WTC11 (cell line): ENCODE measurements at regions not wholly inside any gene's neighbourhood (a gene's known extent, or its start where the extent isn't known, plus 50 kb on each side); places are given as distances from the start of the nearest gene placed in this dataset.

Experiments used
- ATAC-seq: fragments of 200-7000 bp; cut with Tn5 transposase; 2 replicates; pipeline ENCODE4 v1.10.0; 2021; ENCODE audit warnings: mild to moderate bottlenecking, moderate library complexity
- CTCF ChIA-PET: fragments of 300-600 bp; sonication (Branson Sonifier 250); formaldehyde crosslinking; loops from one replicate; lab custom pipeline; 2021; ENCODE audit warnings: antibody characterized with exemption; lab: Charles Lee
- POLR2A ChIA-PET: fragments of 350-600 bp; sonication (Branson Sonifier 250); formaldehyde crosslinking; loops from one replicate; lab custom pipeline; 2021; ENCODE audit warnings: antibody characterized with exemption; lab: Charles Lee
- DNase-seq: peaks from one replicate; pipeline ENCODE4 v3.0.0; 2021; ENCODE audit warnings: low spot score
- H3K27ac Mint-ChIP-seq: 2 replicates; pipeline ENCODE4 v1.8.0; 2021; ENCODE audit warnings: mixed read lengths
- H3K27me3 Mint-ChIP-seq: 2 replicates; pipeline ENCODE4 v1.8.0; 2021; ENCODE audit warnings: low read depth, mild to moderate bottlenecking, moderate library complexity, mixed read lengths
- H3K36me3 Mint-ChIP-seq: 2 replicates; pipeline ENCODE4 v1.8.0; 2021; ENCODE audit warnings: mixed read lengths
- H3K4me1 Mint-ChIP-seq: 2 replicates; pipeline ENCODE4 v1.8.0; 2022; ENCODE audit warnings: mixed read lengths
- H3K4me3 Mint-ChIP-seq: 2 replicates; pipeline ENCODE4 v1.8.0; 2021; ENCODE audit warnings: mild to moderate bottlenecking, moderate library complexity, mixed read lengths
- H3K9me3 Mint-ChIP-seq: 2 replicates; pipeline ENCODE4 v1.8.0; 2021; ENCODE audit warnings: mixed read lengths
- CBFB ChIP-seq: sonication (generic); formaldehyde crosslinking; IDR thresholded peaks from 2 replicates; pipeline ENCODE4 v1.8.1; 2022; ENCODE audit warnings: mild to moderate bottlenecking, low read depth, missing genetic modification reagents
- CREM ChIP-seq: sonication (generic); formaldehyde crosslinking; IDR thresholded peaks from 2 replicates; pipeline ENCODE4 v1.8.1; 2022; ENCODE audit warnings: mild to moderate bottlenecking, missing genetic modification reagents, moderate library complexity
- E2F1 ChIP-seq: sonication (generic); formaldehyde crosslinking; IDR thresholded peaks from 2 replicates; pipeline ENCODE4 v1.8.0; 2022; ENCODE audit warnings: mild to moderate bottlenecking, missing genetic modification reagents
- ERG ChIP-seq: fragments of 250-450 bp; sonication (Bioruptor Pico); IDR thresholded peaks from 2 replicates; pipeline ENCODE4 v1.8.0; 2021; ENCODE audit warnings: mild to moderate bottlenecking
- GABPB1 ChIP-seq: sonication (generic); formaldehyde crosslinking; IDR thresholded peaks from 2 replicates; pipeline ENCODE4 v1.8.1; 2023; ENCODE audit warnings: mild to moderate bottlenecking, missing genetic modification reagents
- GRHL2 ChIP-seq: fragments of 250-450 bp; sonication (Bioruptor Pico); IDR thresholded peaks from 2 replicates; pipeline ENCODE4 v1.8.0; 2022; ENCODE audit warnings: mild to moderate bottlenecking, moderate library complexity; ENCODE audit not compliant: insufficient replicate concordance, severe bottlenecking
- GTF2I ChIP-seq: fragments of 250-450 bp; sonication (Bioruptor Pico); conservative IDR thresholded peaks from 2 replicates; pipeline ENCODE4 v1.4.0; 2021; ENCODE audit warnings: mild to moderate bottlenecking
- HMGXB4 ChIP-seq: sonication (generic); formaldehyde crosslinking; IDR thresholded peaks from 2 replicates; pipeline ENCODE4 v1.8.1; 2023; ENCODE audit warnings: mild to moderate bottlenecking, moderate library complexity, missing genetic modification reagents
- SOX15 ChIP-seq: fragments of 250-450 bp; sonication (Bioruptor Pico); IDR thresholded peaks from 2 replicates; pipeline ENCODE4 v1.9.0; 2021; ENCODE audit warnings: mild to moderate bottlenecking
- TCF7 ChIP-seq: sonication (generic); formaldehyde crosslinking; IDR thresholded peaks from 2 replicates; pipeline ENCODE4 v1.8.0; 2022; ENCODE audit warnings: mild to moderate bottlenecking, low read depth, missing genetic modification reagents, moderate library complexity
- ZBTB21 ChIP-seq: sonication (generic); formaldehyde crosslinking; IDR thresholded peaks from 2 replicates; pipeline ENCODE4 v1.8.1; 2023; ENCODE audit warnings: mild to moderate bottlenecking, missing genetic modification reagents, borderline replicate concordance
- ZNF121 ChIP-seq: sonication (generic); formaldehyde crosslinking; IDR thresholded peaks from 2 replicates; pipeline ENCODE4 v1.8.0; 2023; ENCODE audit warnings: missing genetic modification reagents
- ZNF219 ChIP-seq: sonication (generic); formaldehyde crosslinking; IDR thresholded peaks from 2 replicates; pipeline ENCODE4 v1.8.0; 2023; ENCODE audit warnings: missing genetic modification reagents, mild to moderate bottlenecking, borderline replicate concordance
- ZNF232 ChIP-seq: sonication (generic); formaldehyde crosslinking; IDR thresholded peaks from 2 replicates; pipeline ENCODE4 v1.8.0; 2022; ENCODE audit warnings: mild to moderate bottlenecking, missing genetic modification reagents
- ZNF317 ChIP-seq: sonication (generic); formaldehyde crosslinking; IDR thresholded peaks from 2 replicates; pipeline ENCODE4 v1.8.1; 2023; ENCODE audit warnings: low read depth, mild to moderate bottlenecking, moderate library complexity, missing genetic modification reagents, borderline replicate concordance
- ZNF423 ChIP-seq: fragments of 250-450 bp; sonication (Bioruptor Pico); IDR thresholded peaks from 2 replicates; pipeline ENCODE4 v2.1.2; 2022; ENCODE audit warnings: mild to moderate bottlenecking, moderate library complexity
- ZSCAN18 ChIP-seq: fragments of 250-450 bp; sonication (Bioruptor Pico); IDR thresholded peaks from 2 replicates; pipeline ENCODE4 v2.1.2; 2022; ENCODE audit warnings: mild to moderate bottlenecking, moderate library complexity
- TF ChIP-seq, protein P1 (sequence below): sonication (generic); formaldehyde crosslinking; IDR thresholded peaks from 2 replicates; pipeline ENCODE4 v1.8.1; 2023; ENCODE audit warnings: mild to moderate bottlenecking, missing genetic modification reagents, borderline replicate concordance
- TF ChIP-seq, protein P2 (sequence below): sonication (generic); formaldehyde crosslinking; IDR thresholded peaks from 2 replicates; pipeline ENCODE4 v1.8.1; 2022; ENCODE audit warnings: missing genetic modification reagents, borderline replicate concordance
- TF ChIP-seq, protein P3 (sequence below): sonication (generic); formaldehyde crosslinking; IDR thresholded peaks from 2 replicates; pipeline ENCODE4 v1.8.1; 2023; ENCODE audit warnings: mild to moderate bottlenecking, missing genetic modification reagents

DNA sequence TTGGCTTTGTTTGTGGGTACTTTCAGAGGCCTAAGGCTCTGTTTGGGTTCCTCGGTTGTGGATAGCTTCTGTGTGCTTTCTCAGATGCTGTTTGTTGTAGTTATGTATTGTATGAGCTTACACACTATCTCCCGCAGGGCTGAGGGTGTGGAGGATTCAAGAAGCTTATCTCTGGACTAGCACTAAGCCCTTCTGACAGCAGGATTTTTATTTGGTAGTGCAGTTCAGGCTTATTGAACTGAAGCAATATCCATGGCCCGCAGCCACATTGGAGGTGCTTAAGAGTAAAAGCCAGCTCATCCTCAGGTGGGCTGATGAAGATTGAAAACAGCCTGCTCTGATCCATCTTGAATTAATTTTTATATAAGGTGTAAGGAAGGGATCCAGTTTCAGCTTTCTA, 128.2 kb downstream of the RASGEF1B start (continued):
- TF ChIP-seq ZNF423 (CRISPR knock-in tag) (no peak), CREM (CRISPR knock-in tag) (no peak), ZNF232 (CRISPR knock-in tag) (no peak), TCF7 (CRISPR knock-in tag) (no peak), E2F1 (CRISPR knock-in tag) (no peak), GRHL2 (no peak)

GRCh38 chr4:81343046-81343445, 128.0 kb upstream of the PRKG2 start:
- Mint-ChIP-seq H3K9me3 (no peaks in the 10 kb centered on the region), H3K27me3 (no peaks in the 10 kb centered on the region), H3K4me1 (peaks cover 7% of the 10 kb centered on the region), H3K4me3 (no peak overlapping the region), H3K36me3 (no peaks in the 10 kb centered on the region), H3K27ac (no peak overlapping the region)
- ChIA-PET POLR2A (no interaction called here), CTCF (interaction anchor here (1.2 kb wide), 2 partner anchors 9 to 273 kb away, joined by 3 to 4 read pairs; no protein-coding TSS in a partner anchor)
- ATAC-seq = no peak
- TF ChIP-seq ZBTB21 (CRISPR knock-in tag) (no peak), ZNF219 (no peak), E2F1 (CRISPR knock-in tag) (no peak), ZNF317 (CRISPR knock-in tag) (no peak), GTF2I (CRISPR knock-in tag) (no peak)
- TF ChIP-seq, protein P1, sequence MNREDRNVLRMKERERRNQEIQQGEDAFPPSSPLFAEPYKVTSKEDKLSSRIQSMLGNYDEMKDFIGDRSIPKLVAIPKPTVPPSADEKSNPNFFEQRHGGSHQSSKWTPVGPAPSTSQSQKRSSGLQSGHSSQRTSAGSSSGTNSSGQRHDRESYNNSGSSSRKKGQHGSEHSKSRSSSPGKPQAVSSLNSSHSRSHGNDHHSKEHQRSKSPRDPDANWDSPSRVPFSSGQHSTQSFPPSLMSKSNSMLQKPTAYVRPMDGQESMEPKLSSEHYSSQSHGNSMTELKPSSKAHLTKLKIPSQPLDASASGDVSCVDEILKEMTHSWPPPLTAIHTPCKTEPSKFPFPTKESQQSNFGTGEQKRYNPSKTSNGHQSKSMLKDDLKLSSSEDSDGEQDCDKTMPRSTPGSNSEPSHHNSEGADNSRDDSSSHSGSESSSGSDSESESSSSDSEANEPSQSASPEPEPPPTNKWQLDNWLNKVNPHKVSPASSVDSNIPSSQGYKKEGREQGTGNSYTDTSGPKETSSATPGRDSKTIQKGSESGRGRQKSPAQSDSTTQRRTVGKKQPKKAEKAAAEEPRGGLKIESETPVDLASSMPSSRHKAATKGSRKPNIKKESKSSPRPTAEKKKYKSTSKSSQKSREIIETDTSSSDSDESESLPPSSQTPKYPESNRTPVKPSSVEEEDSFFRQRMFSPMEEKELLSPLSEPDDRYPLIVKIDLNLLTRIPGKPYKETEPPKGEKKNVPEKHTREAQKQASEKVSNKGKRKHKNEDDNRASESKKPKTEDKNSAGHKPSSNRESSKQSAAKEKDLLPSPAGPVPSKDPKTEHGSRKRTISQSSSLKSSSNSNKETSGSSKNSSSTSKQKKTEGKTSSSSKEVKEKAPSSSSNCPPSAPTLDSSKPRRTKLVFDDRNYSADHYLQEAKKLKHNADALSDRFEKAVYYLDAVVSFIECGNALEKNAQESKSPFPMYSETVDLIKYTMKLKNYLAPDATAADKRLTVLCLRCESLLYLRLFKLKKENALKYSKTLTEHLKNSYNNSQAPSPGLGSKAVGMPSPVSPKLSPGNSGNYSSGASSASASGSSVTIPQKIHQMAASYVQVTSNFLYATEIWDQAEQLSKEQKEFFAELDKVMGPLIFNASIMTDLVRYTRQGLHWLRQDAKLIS = no peak
- DNase-seq = no peak

DNA sequence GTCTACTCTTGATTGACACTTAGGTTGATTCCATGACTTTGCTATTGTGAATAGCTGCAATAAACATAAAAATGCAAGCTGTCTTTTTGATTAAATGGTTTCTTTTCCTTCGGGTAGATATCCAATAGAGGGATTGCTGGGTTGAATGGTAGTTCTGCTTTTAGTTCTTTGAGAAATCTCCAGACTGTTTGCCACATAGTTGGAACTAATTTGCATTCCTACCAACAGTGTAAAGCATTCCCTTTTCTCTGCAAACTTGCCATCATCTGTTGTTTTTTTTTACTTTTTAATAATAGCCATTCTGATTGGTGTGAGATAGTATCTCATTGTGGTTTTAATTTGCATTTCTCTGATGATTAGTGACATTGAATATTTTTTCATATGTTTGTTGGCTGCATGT, 122.2 kb upstream of the PRKG2 start:
- CTCF ChIA-PET = no interaction called here
- no peaks in the 10 kb centered on the region for H3K27me3 Mint-ChIP-seq
- H3K4me3 Mint-ChIP-seq = no peak overlapping the region
- no peak overlapping the region for H3K27ac Mint-ChIP-seq
- H3K9me3 Mint-ChIP-seq = no peaks in the 10 kb centered on the region
- DNase-seq (no peak), ATAC-seq (no peak)
- peaks cover 6% of the 10 kb centered on the region for H3K4me1 Mint-ChIP-seq
- no peaks in the 10 kb centered on the region for H3K36me3 Mint-ChIP-seq
- POLR2A ChIA-PET = no interaction called here
- TF ChIP-seq GRHL2 = no peak
- no peak for TF ChIP-seq SOX15 (CRISPR knock-in tag)
- no peak for TF ChIP-seq CBFB (CRISPR knock-in tag)
- no peak for TF ChIP-seq ZNF121 (CRISPR knock-in tag)
- no peak for TF ChIP-seq ERG
- TF ChIP-seq, protein P2, sequence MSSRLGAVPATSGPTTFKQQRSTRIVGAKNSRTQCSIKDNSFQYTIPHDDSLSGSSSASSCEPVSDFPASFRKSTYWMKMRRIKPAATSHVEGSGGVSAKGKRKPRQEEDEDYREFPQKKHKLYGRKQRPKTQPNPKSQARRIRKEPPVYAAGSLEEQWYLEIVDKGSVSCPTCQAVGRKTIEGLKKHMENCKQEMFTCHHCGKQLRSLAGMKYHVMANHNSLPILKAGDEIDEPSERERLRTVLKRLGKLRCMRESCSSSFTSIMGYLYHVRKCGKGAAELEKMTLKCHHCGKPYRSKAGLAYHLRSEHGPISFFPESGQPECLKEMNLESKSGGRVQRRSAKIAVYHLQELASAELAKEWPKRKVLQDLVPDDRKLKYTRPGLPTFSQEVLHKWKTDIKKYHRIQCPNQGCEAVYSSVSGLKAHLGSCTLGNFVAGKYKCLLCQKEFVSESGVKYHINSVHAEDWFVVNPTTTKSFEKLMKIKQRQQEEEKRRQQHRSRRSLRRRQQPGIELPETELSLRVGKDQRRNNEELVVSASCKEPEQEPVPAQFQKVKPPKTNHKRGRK (CRISPR knock-in tag) = no peak
- no peak for TF ChIP-seq GABPB1 (CRISPR knock-in tag)
- TF ChIP-seq, protein P3, sequence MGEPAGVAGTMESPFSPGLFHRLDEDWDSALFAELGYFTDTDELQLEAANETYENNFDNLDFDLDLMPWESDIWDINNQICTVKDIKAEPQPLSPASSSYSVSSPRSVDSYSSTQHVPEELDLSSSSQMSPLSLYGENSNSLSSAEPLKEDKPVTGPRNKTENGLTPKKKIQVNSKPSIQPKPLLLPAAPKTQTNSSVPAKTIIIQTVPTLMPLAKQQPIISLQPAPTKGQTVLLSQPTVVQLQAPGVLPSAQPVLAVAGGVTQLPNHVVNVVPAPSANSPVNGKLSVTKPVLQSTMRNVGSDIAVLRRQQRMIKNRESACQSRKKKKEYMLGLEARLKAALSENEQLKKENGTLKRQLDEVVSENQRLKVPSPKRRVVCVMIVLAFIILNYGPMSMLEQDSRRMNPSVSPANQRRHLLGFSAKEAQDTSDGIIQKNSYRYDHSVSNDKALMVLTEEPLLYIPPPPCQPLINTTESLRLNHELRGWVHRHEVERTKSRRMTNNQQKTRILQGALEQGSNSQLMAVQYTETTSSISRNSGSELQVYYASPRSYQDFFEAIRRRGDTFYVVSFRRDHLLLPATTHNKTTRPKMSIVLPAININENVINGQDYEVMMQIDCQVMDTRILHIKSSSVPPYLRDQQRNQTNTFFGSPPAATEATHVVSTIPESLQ (CRISPR knock-in tag) = no peak
- TF ChIP-seq ZSCAN18 (CRISPR knock-in tag) = no peak
- no peak for TF ChIP-seq HMGXB4 (CRISPR knock-in tag)
